Endothelial cell of umbilical vein (primary cell): ENCODE measurements at regions not wholly inside any gene's neighbourhood (a gene's known extent, or its start where the extent isn't known, plus 50 kb on each side); places are given as distances from the start of the nearest gene placed in this dataset.

Experiments used
- BruUV-seq: library from RNA; stranded (reverse); fragments of 400-500 nt; replicated peaks from 2 replicates; lab custom pipeline; 2021; lab: Mats Ljungman, UMichigan
- CTCF ChIA-PET: fragments of 300-600, 350-600 bp; sonication (Branson Sonifier 250); formaldehyde crosslinking; loops from one replicate; lab custom pipeline; 2021; ENCODE audit warnings: antibody characterized with exemption, inconsistent platforms; lab: Charles Lee
- POLR2A ChIA-PET: fragments of 300-600, 350-600 bp; sonication (Branson Sonifier 250); formaldehyde crosslinking; loops from one replicate; lab custom pipeline; 2021; ENCODE audit warnings: antibody characterized with exemption, inconsistent platforms; lab: Charles Lee
- DNase-seq: peaks from one replicate; pipeline ENCODE4 v3.0.0-alpha.2; 2011; ENCODE audit warnings: low read depth, low spot score
- FAIRE-seq: peaks from 2 replicates; lab custom pipeline; 2011; peaks lifted over from hg19 to GRCh38; lab: Jason Lieb, UNC
- H2AFZ ChIP-seq: 2 replicates; pipeline ENCODE4 v1.6.0; 2012; ENCODE audit warnings: low read depth, low read length, control low read depth, inconsistent platforms
- H3K27ac ChIP-seq: 2 replicates; pipeline ENCODE4 v1.5.1; 2011; ENCODE audit warnings: low read depth, mild to moderate bottlenecking, control low read depth, low read length, moderate library complexity; ENCODE audit not compliant: insufficient read depth
- H3K27me3 ChIP-seq, 2 experiments: 2 replicates each; pipeline versions ENCODE4 v1.6.0 to v1.6.1; 2011; ENCODE audit warnings: low read length in 2 of 2, mixed read lengths in 1 of 2; ENCODE audit not compliant: control insufficient read depth in 2 of 2, insufficient read depth in 2 of 2
- H3K36me3 ChIP-seq, 2 experiments: 2 replicates in 1 of 2; 3 replicates in 1 of 2; pipeline ENCODE4 v1.5.1; 2011; ENCODE audit warnings: low read length in 2 of 2, mild to moderate bottlenecking in 1 of 2, moderate library complexity in 1 of 2; ENCODE audit not compliant: control insufficient read depth in 2 of 2, insufficient read depth in 2 of 2; ENCODE audit errors: extremely low read depth in 1 of 2
- H3K4me1 ChIP-seq: 3 replicates; pipeline ENCODE4 v1.5.1; 2011; ENCODE audit warnings: mild to moderate bottlenecking, low read length; ENCODE audit not compliant: control insufficient read depth, insufficient read depth; ENCODE audit errors: extremely low read depth
- H3K4me2 ChIP-seq: 2 replicates; pipeline ENCODE4 v1.6.1; 2011; ENCODE audit warnings: low read length, control low read depth, mixed read lengths; ENCODE audit not compliant: insufficient read depth
- H3K4me3 ChIP-seq, 3 experiments: fragments of 200-600 bp in 1 of 3; sonication (generic), shearing (Covaris generic) in 1 of 3; replicated peaks in 1 of 3; 2 replicates each; pipeline ENCODE4 v1.5.1; 2011 to 2016; ENCODE audit warnings: control low read depth in 3 of 3, low read length in 3 of 3, mild to moderate bottlenecking in 2 of 3, inconsistent platforms in 1 of 3, low read depth in 1 of 3, moderate library complexity in 1 of 3; ENCODE audit not compliant: insufficient read depth in 1 of 3
- H3K79me2 ChIP-seq: 2 replicates; pipeline ENCODE4 v1.6.0; 2012; ENCODE audit warnings: low read length, inconsistent platforms; ENCODE audit not compliant: control insufficient read depth, insufficient read depth
- H3K9ac ChIP-seq: replicated peaks from 2 replicates; pipeline ENCODE3; 2011; ENCODE audit warnings: low read length, control low read depth; ENCODE audit not compliant: insufficient read depth; ENCODE audit errors: extremely low read depth
- H3K9me1 ChIP-seq: replicated peaks from 3 replicates; pipeline ENCODE4 v1.6.0; 2011; ENCODE audit warnings: mild to moderate bottlenecking, low read length; ENCODE audit not compliant: control insufficient read depth, insufficient read depth; ENCODE audit errors: extremely low read depth
- H3K9me3 ChIP-seq: replicated peaks from 2 replicates; pipeline ENCODE4 v1.5.1; 2012; ENCODE audit warnings: low read length, inconsistent platforms; ENCODE audit not compliant: control insufficient read depth, insufficient read depth
- H4K20me1 ChIP-seq: replicated peaks from 2 replicates; pipeline ENCODE3; 2011; ENCODE audit warnings: mild to moderate bottlenecking, low read length; ENCODE audit not compliant: control insufficient read depth, insufficient read depth; ENCODE audit errors: extremely low read depth
- EZH2 ChIP-seq: IDR thresholded peaks from 2 replicates; pipeline ENCODE4 v1.6.1; 2012; ENCODE audit warnings: borderline replicate concordance, low read depth, mild to moderate bottlenecking, moderate library complexity, low read length, inconsistent platforms; ENCODE audit not compliant: severe bottlenecking
- FOS ChIP-seq: IDR thresholded peaks from 2 replicates; pipeline ENCODE4 v1.6.1; 2011; ENCODE audit warnings: mild to moderate bottlenecking, low read length, moderate library complexity, borderline replicate concordance; ENCODE audit not compliant: insufficient read depth
- GATA2 ChIP-seq: IDR thresholded peaks from 2 replicates; pipeline ENCODE4 v1.7.0; 2011; ENCODE audit warnings: low read depth, mild to moderate bottlenecking, moderate library complexity, mixed read lengths, low read length; ENCODE audit not compliant: insufficient read length, insufficient read depth
- JUN ChIP-seq: IDR thresholded peaks from 2 replicates; pipeline ENCODE4 v1.6.1; 2011; ENCODE audit warnings: borderline replicate concordance, low read depth; ENCODE audit not compliant: insufficient read length, insufficient read depth
- MYC ChIP-seq: IDR thresholded peaks from one replicate; pipeline ENCODE4 v1.6.1; 2011; ENCODE audit warnings: mild to moderate bottlenecking, low read depth, low read length
- POLR2A ChIP-seq: IDR thresholded peaks from 2 replicates; pipeline ENCODE4 v1.6.1; 2012; ENCODE audit warnings: low read depth, mild to moderate bottlenecking, control low read depth, low read length
- POLR2AphosphoS5 ChIP-seq: IDR thresholded peaks from 2 replicates; pipeline ENCODE4 v1.6.1; 2012; ENCODE audit warnings: low read depth, mild to moderate bottlenecking, control low read depth, low read length, moderate library complexity; ENCODE audit not compliant: insufficient read depth
- dilution Hi-C: fragments of 300-500 bp; cut with MboI; formaldehyde crosslinking; loops from one replicate; pipeline ENCODE4 v1.15.0; 2019; ENCODE audit warnings: low sequenced_read_pairs; ENCODE audit not compliant: extremely low pct_ligation_motif_present
- intact Hi-C: fragments of 100-400 bp; cut with micrococcal nuclease; formaldehyde crosslinking; loops from one replicate; pipeline ENCODE4 v1.10.0; 2022
- TF ChIP-seq, protein P1 (sequence below): IDR thresholded peaks from 2 replicates; pipeline ENCODE4 v1.6.1; 2011; ENCODE audit not compliant: insufficient read depth, insufficient read length
- TF ChIP-seq, protein P2 (sequence below), 2 donors: IDR thresholded peaks; 1 replicate in 1 of 2; 2 replicates in 1 of 2; pipeline ENCODE4 v1.5.1; 2011; ENCODE audit warnings: low read length in 2 of 2, mild to moderate bottlenecking in 2 of 2, moderate library complexity in 2 of 2, control low read depth in 1 of 2, inconsistent platforms in 1 of 2, low read depth in 1 of 2; ENCODE audit not compliant: insufficient read depth in 1 of 2; ENCODE audit errors: extremely low read depth in 1 of 2

DNA sequence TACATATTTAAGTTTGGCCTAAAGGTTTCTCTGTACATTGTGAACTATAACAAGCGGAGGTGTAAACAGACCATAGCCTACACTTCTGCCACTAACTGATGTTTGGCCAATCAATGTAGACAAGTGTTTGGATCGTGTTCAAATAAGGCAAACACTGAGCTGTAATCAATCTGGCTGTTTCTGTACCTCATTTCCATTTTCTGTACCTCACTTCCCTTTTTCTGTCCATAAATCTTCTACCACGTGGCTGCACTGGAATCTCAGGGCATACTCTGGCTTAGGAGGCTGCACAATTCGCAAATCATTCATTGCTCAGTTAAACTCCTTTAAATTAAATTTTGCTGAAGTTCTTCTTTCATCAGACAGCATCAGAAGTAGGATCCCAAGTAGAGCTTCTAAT lies 140.9 kb downstream of the SLC25A46 start:
- no TSS peak for BruUV-seq
- Histone ChIP-seq H3K36me3 (no peaks in the 10 kb centered on the region), H3K79me2 (no peaks in the 10 kb centered on the region), H3K9ac (no peak overlapping the region), H3K4me3 (no peak overlapping the region), H3K4me1 (no peaks in the 10 kb centered on the region), H3K27me3 (no peaks in the 10 kb centered on the region), H4K20me1 (no peaks in the 10 kb centered on the region), H3K27ac (no peak overlapping the region), H3K9me1 (no peaks in the 10 kb centered on the region), H3K9me3 (no peaks in the 10 kb centered on the region), H3K4me2 (no peak overlapping the region), H2AFZ (no peak overlapping the region)
- POLR2A ChIA-PET, result no interaction called here
- CTCF ChIA-PET, result no interaction called here
- no peak for FAIRE-seq
- dilution Hi-C loops, result no loop called here
- intact Hi-C loops, result no loop called here
- no peak for DNase-seq
- TF ChIP-seq FOS (no peak), GATA2 (no peak), POLR2AphosphoS5 (no peak), MYC (no peak), POLR2A (no peak), EZH2 (no peak), JUN (no peak)
- TF ChIP-seq, protein P1, sequence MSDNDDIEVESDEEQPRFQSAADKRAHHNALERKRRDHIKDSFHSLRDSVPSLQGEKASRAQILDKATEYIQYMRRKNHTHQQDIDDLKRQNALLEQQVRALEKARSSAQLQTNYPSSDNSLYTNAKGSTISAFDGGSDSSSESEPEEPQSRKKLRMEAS, result no peak
- TF ChIP-seq, protein P2, sequence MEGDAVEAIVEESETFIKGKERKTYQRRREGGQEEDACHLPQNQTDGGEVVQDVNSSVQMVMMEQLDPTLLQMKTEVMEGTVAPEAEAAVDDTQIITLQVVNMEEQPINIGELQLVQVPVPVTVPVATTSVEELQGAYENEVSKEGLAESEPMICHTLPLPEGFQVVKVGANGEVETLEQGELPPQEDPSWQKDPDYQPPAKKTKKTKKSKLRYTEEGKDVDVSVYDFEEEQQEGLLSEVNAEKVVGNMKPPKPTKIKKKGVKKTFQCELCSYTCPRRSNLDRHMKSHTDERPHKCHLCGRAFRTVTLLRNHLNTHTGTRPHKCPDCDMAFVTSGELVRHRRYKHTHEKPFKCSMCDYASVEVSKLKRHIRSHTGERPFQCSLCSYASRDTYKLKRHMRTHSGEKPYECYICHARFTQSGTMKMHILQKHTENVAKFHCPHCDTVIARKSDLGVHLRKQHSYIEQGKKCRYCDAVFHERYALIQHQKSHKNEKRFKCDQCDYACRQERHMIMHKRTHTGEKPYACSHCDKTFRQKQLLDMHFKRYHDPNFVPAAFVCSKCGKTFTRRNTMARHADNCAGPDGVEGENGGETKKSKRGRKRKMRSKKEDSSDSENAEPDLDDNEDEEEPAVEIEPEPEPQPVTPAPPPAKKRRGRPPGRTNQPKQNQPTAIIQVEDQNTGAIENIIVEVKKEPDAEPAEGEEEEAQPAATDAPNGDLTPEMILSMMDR (IDR thresholded peaks at IDR 0.05; ENCODE audit: extremely low read depth in 1 of 2, insufficient read depth in 1 of 2, low read depth in 1 of 2, low read length in 2 of 2), result no peak
